IPS-18c (cell line): ENCODE measurements at regions not wholly inside any gene's neighbourhood (a gene's known extent, or its start where the extent isn't known, plus 50 kb on each side); places are given as distances from the start of the nearest gene placed in this dataset.
"Not testable (repeated sequence)": the region's sequence is repeated elsewhere in the genome, so short reads cannot be mapped to it uniquely, and the experiment has no call there.

Experiments used
- H3K4me3 ChIP-seq: 2 replicates; pipeline ENCODE4 v1.7.0; 2013; ENCODE audit warnings: low read depth, mild to moderate bottlenecking, low read length, moderate library complexity; ENCODE audit not compliant: insufficient read depth
- H3K9me3 ChIP-seq: one replicate; pipeline ENCODE4 v1.6.1; 2013; ENCODE audit warnings: mild to moderate bottlenecking, low read length, moderate library complexity; ENCODE audit not compliant: control insufficient read depth, insufficient read depth

- not testable (repeated sequence) for H3K9me3 ChIP-seq, H3K4me3 ChIP-seq
Observed at GRCh38 chr17:21470422-21470821, 94.3 kb downstream of the KCNJ12 start.

- peaks cover 3% of the 10 kb centered on the region for H3K9me3 ChIP-seq
- H3K4me3 ChIP-seq = no peak overlapping the region
Observed at GRCh38 chr17:21470861-21471260, 94.7 kb downstream of the KCNJ12 start.

GRCh38 chr17:21474815-21475214 is 98.7 kb downstream of the KCNJ12 start:
- H3K9me3 ChIP-seq = peaks cover 2% of the 10 kb centered on the region
- no peak overlapping the region for H3K4me3 ChIP-seq

- peaks cover 2% of the 10 kb centered on the region for H3K9me3 ChIP-seq
- no peak overlapping the region for H3K4me3 ChIP-seq
Observed at GRCh38 chr17:21475571-21475970, 99.4 kb downstream of the KCNJ12 start.

- Histone ChIP-seq H3K9me3 (peaks cover 2% of the 10 kb centered on the region), H3K4me3 (no peak overlapping the region)
Observed at GRCh38 chr17:21476867-21477266, 100.7 kb downstream of the KCNJ12 start.

- no peak overlapping the region for H3K4me3 ChIP-seq
Observed at GRCh38 chr17:21482189-21482865, 106.2 kb downstream of the KCNJ12 start.

GRCh38 chr17:21488043-21488442 is 111.9 kb downstream of the KCNJ12 start:
- H3K4me3 ChIP-seq, H3K9me3 ChIP-seq: not testable (repeated sequence)

More at GRCh38 chr17:21482189-21482865, 106.2 kb downstream of the KCNJ12 start:
- peaks cover 2% of the 10 kb centered on the region for H3K9me3 ChIP-seq

GRCh38 chr17:21493993-21494392 is 117.8 kb downstream of the KCNJ12 start:
- Histone ChIP-seq H3K9me3 (no peaks in the 10 kb centered on the region), H3K4me3 (no peak overlapping the region)

- Histone ChIP-seq H3K4me3 (no peak overlapping the region), H3K9me3 (no peaks in the 10 kb centered on the region)
Observed at GRCh38 chr17:21495281-21495680, 119.1 kb downstream of the KCNJ12 start.

GRCh38 chr17:21500064-21500463 is 123.9 kb downstream of the KCNJ12 start:
- no peak overlapping the region for H3K4me3 ChIP-seq
- H3K9me3 ChIP-seq = no peaks in the 10 kb centered on the region

- not testable (repeated sequence) for H3K9me3 ChIP-seq, H3K4me3 ChIP-seq
Observed at GRCh38 chr17:21501927-21502700, 126.0 kb downstream of the KCNJ12 start.

- H3K9me3 ChIP-seq = no peaks in the 10 kb centered on the region
- H3K4me3 ChIP-seq = no peak overlapping the region
Observed at GRCh38 chr17:21505819-21506815, 130.0 kb downstream of the KCNJ12 start.

- not testable (repeated sequence) for H3K4me3 ChIP-seq, H3K9me3 ChIP-seq
Observed at GRCh38 chr17:21507806-21508205, 131.6 kb downstream of the KCNJ12 start.

- no peak overlapping the region for H3K4me3 ChIP-seq
- H3K9me3 ChIP-seq = no peaks in the 10 kb centered on the region
Observed at GRCh38 chr17:21508211-21508610, 132.1 kb downstream of the KCNJ12 start.

GRCh38 chr17:21509356-21509755 is 133.2 kb downstream of the KCNJ12 start:
- H3K4me3 ChIP-seq, H3K9me3 ChIP-seq: not testable (repeated sequence)

GRCh38 chr17:21510686-21511362 is 134.7 kb downstream of the KCNJ12 start:
- Histone ChIP-seq H3K9me3 (no peaks in the 10 kb centered on the region), H3K4me3 (peak overlapping the region; percentile 51; the same call in 1 of the 2 replicates)
